ENCODE measurements at regions not wholly inside any gene's neighbourhood (a gene's known extent, or its start where the extent isn't known, plus 50 kb on each side); places are given as distances from the start of the nearest gene placed in this dataset.
"Not testable (repeated sequence)": the region's sequence is repeated elsewhere in the genome, so short reads cannot be mapped to it uniquely, and the experiment has no call there.

DNA sequence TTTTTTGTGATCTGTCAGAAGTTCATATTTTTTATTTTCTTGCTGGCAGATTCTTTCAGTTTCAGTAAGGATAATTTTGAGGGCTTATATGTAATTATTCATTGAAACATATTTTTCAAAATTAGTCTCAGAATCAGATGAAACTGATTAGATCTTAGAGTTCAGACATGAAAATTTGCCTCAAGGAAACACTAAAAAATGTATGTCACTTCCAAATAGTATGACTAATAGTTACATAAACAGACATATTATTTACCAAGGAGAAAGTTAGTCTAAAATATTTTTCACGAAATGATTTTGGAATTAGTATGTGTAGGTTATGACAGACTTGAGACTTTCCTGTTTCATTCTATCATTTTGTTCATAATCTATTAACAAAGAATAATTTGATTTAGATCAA, 628.6 kb downstream of the CCDC85A start:
- DNase-seq: no peak

- no peak for DNase-seq
Measured at GRCh38 chr2:56813490-56813889, 629.7 kb downstream of the CCDC85A start.

- no peak for DNase-seq
Measured at GRCh38 chr2:56816666-56817065, 632.9 kb downstream of the CCDC85A start.

DNA sequence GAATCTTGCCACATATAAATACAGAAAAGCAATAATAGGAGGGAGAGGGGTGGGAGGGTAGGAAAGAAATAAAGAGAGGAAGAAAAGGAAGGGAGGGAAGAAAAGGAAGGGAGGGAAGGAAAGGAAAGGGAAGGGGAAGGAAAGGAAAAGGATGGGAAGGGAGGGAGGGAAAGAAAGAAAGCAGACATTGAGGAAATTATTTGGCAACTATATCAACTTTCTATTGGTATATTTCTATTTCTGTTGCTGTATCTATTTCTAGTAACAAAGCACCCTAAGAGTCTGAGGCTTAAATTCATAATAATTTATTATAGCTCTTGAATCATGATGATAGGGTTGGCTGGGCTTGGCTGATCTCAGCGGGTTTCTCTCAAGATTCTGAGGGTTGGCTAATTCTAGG, 648.0 kb downstream of the CCDC85A start:
- DNase-seq: no peak

DNA sequence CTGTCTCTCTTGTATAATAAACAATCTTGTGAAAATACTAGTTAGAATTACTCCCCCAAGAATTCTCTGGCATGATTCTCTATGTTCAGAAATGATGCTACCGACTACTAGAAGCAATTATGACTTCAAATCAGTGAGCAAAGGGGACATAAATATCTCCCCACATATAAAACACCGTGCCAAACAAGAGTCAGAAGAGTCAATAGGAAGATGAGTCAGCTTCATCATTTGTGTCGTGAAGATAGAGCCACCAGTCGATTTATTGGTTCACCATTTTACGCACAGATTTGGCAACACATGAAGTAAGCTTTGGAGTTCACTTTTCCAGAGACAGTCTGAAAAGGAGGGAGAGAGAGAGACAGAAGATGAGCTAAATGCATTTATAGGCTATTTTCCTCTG, 650.9 kb downstream of the CCDC85A start:
- no peak for DNase-seq

GRCh38 chr2:56840009-56840408, 656.2 kb downstream of the CCDC85A start:
- not testable (repeated sequence) for DNase-seq

DNA sequence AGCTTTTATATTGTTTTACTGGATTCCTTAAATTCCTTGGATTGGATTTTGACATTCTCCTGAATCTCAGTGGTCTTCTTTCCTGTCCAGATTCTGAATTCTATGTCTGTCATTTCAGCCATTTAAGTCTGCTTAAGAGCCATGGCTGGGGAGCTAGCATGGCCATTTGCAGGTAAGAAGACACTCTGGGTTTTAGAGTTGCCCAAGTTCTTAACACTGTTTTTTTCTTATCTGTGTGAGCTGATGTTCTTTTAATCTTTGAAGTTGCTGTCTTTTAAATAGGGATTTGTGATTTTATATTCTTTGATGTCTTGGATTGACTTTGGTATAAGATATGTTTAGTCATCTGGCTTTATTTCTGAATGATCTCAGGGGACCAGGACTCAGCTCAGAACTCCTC, 677.2 kb downstream of the CCDC85A start:
- no peak for DNase-seq

- DNase-seq: no peak
Measured at GRCh38 chr2:56871644-56872043, 687.9 kb downstream of the CCDC85A start.

DNA sequence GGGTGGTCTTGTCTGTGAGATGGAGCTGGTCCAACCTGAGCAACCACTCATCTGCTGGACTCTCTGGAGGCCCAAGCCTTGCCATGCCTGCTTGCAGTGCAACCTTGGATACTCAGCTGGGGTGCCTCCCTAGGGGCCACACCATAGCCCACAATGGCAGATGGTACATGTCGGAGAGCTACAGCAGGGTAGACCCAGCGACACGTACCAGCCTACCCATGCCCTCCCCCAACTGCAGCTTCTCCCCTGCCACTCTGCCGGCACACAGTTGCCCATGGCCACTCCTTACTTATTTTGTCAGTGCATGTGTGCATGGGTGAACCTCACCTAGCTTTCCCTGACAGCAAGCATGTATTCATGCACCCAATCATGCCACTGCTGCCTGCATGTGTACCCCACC, 690.9 kb downstream of the CCDC85A start:
- DNase-seq: no peak

DNA sequence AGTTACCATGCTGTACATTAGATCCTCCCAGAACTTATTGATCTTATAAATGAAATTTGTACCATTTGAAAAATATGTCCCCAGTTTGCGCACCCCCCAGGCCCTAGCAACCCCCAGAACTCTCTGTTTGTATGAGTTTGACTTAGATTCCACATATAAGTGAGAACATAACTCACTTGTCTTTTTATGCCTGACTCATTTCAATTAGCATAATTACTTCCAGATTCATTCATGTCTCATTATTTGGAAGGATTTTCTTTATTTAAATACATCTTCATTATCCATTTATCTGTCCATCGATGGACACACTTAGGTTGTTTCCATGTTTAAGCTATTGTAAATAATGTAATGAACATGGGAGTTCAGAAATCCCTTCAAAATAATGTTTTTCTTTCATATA, 705.9 kb downstream of the CCDC85A start:
- DNase-seq: no peak

DNA sequence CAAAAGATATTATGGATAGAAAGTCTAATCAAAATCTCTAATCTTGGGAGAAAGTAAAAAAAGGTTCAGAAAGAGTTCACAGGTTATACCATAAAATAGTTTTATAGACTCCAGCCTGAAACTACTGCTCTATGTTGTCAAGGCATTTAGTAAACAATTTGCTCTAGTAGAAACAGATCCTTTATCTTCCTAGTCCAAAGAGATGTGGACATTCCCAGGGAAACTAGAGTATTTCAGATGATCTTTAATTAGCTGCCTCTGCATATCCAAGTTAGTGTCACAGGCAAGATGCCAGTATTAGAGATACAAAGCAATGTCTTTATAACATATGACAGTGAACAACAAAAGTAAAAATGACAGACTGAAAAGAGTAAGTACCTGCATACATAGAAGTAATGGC, 708.6 kb downstream of the CCDC85A start:
- DNase-seq: no peak

GRCh38 chr2:56898986-56899385, 715.2 kb downstream of the CCDC85A start:
- no peak for DNase-seq

- DNase-seq: no peak
Measured at GRCh38 chr2:56912490-56912889, 728.7 kb downstream of the CCDC85A start.

DNA sequence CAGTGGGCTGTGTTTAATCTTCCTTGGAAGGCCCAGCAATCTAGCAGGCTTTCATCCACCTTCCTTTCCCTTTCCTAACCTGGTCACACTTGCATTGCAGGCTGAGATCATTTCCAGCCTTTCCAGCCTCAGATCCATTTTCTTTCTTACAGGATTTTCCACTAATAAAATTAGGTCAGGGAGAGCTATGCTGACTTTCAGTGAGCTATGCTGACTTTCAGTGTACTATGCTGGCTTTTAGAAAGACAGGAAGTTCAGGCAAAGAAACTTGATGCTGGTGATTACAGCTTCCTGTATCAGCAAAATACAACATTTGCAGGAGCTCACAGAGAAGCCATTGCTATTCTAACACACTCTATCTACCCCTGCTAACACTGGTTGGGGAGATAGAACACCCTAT, 735.0 kb downstream of the CCDC85A start:
- DNase-seq: no peak

DNA sequence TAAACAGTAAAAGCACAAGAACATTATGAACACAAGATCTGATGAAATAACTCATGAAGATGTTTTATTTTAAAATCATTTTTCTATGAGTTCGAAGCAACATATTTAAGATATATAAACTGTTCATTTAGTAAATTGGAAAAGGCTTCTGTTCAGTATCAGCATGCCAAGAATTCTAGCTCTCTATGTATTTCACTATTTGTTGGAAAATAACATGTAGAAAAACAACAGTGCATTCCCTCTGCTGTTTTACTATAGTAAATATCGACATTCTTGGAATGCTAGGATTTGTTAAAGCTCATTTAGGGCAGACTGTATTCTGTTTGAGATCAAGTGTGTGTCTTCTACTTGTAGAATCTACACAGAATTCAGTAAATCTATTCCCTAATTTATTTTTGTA, 750.2 kb downstream of the CCDC85A start:
- DNase-seq: no peak

DNA sequence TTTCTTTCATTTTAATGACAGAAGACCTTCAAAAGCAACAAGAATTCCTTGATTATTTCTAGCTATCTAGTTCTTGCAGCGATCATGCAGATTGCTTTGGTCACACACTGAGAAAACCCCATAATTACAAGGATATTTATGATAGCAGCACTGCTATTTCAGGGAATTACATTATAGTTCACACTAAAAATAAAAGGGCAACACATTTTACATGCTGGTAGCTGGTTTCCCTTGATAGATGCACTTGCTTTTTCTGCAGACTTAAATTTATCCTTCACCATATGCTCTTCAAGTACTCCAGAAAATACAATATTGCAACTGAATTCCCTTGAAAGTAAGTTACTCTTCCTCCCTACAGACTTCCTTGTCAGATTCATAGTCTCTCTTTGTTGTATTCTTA, 751.1 kb downstream of the CCDC85A start:
- no peak for DNase-seq

DNA sequence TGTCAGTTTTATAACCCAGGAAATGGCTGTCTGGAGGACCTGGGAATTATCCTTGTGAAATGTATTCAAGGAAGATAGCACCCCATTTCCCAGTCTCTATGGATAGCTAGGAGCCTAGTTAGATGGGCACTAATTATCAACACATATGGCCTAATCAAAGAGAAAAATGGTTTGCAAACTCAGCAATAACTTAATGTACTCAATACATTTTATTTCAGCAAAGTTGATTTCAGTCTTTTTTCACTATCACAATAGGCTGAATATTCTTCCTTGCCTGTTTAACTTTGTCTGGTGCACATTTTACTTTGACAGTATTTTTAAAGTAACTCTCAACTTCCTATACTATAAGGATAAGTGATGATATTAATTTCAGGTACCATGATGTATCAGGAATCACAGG, 756.3 kb downstream of the CCDC85A start:
- DNase-seq: no peak

DNA sequence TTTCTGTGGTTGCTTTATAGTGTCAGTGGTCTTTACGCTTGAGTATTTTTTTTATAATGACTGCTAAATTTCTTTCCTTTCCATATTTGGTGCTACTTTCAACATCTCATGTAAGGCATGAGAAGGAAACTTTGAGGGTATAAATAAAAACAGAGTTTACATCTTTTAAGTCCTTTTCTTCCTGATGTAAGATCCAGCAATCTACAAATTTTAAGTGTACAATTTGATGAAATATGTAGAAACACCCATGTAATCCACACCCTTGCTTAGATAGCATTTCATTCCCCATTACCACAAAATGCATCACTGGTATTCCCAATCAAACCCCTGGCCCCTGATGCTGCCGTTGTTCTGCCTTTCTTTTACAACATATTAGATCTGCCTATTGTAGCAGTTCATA, 769.1 kb downstream of the CCDC85A start:
- DNase-seq: no peak

DNA sequence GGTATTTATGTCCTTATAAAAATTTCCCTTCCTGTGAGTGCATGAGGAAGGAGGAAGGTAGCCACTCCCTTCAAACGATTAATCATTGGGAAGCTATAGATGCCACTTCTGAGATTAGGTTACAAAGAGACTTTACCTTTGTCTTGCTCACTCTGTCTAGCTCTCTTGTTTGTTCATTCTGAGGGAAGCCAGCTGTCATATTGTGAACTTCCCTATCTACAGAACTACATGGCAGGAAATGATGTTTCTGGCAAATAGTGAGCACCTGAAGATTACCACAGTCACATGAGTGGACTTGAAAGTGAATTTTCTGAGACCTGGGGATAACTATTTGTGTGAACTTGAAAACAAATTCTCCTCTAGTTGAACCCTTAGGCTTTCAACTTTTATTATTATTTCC, 776.8 kb downstream of the CCDC85A start:
- DNase-seq: no peak

DNA sequence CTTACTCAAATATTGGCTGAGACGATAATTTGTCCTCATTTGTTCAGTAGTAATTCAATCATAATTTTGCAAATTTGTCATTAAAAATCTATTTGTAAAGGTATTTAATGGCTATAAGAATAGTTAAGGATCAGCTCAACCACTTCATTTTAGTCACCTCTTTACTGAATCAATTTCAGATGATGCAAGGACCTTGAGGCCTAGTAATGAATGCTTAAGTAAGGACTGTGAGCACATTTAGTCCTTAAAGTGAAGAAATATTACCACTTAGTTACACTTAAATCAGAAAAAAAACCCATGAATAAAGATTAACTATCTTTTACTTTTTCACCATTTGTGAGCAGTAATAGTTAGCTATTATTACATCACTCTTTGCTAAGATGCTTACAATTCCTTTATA, 778.9 kb downstream of the CCDC85A start:
- no peak for DNase-seq

- no peak for DNase-seq
Measured at GRCh38 chr2:56969513-56969912, 785.7 kb downstream of the CCDC85A start.

DNA sequence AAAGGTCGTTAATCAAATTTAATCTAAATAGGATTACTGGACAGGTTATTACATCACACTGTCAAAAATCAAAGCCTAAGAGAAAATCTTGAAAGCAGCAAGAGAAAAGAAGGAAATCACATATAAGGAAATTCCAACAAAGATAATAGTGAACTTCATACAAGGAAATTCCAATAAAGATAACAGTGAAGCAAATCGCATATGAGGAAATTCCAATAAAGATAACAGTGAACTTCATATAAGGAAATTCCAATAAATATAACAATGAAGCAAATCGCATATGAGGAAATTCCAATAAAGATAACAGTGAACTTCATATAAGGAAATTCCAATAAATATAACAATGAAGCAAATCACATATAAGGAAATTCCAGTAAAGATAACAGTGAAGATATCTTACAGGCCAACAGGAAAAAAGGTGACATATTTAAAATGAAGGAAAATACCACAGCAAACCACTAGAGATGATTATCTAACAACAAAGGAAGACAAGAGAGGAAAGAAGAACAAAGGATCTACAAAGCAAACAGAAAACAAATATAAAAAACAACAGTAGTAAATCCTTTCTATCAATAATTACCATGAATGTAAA, 787.7 kb downstream of the CCDC85A start:
- no peak for DNase-seq

DNA sequence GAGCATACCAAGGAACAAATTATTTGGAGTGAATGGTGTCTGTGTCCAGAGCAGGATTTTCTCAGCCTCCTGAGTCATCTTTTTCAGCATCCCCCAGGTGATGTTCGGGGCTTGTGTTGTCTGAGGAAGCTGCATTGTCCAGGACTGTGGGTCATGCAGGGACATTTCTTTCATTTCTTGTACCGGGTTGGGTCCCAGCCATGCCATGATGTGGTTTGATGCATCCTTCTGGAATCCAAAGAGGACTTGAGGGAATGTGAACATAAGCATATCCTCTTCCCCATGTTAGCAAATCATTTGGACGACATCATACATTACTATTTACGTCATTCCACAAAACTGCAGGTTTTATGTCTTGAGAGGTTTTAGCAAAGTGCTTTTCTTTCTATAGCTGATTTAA, 797.8 kb downstream of the CCDC85A start:
- no peak for DNase-seq

GRCh38 chr2:56985609-56986008, 801.8 kb downstream of the CCDC85A start:
- no peak for DNase-seq

DNA sequence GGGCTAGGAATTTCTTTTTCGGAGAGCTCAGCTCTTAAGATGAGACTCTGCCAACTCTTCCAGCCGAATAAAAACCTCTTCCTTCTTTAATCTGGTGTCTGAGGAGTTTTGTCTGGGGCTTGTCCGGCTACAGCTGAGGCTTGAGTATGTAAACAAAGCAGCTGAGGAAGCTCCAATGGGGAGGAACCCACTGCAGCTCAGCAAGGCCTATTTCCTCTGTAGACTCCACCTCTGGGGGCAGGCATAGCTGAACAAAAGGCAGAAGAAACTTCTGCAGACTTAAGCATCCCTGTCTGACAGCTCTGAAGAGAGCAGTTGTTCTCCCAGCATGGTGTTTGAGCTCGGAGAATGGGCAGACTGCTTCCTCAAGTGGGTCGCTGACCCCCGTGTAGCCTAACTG, 838.7 kb downstream of the CCDC85A start:
- DNase-seq: no peak
